ENCODE measurements at regions not wholly inside any gene's neighbourhood (a gene's known extent, or its start where the extent isn't known, plus 50 kb on each side); places are given as distances from the start of the nearest gene placed in this dataset.

GRCh38 chr5:4339949-4340348 is 744.3 kb downstream of the IRX1 start:
- Histone ChIP-seq H3K9me2 (ENCODE audit: insufficient read depth, low read length) (no peaks in the 10 kb centered on the region), H3K9me3 (ENCODE audit: low read length) (no peaks in the 10 kb centered on the region), H3K27ac (ENCODE audit: low read depth, low read length, poor library complexity, severe bottlenecking) (no peak overlapping the region), H3K4me2 (ENCODE audit: low read length) (no peak overlapping the region), H4K20me1 (ENCODE audit: insufficient read depth, low read length) (no peaks in the 10 kb centered on the region), H3K4me1 (ENCODE audit: insufficient read depth, low read length, poor library complexity, severe bottlenecking) (no peaks in the 10 kb centered on the region), H3K4me3 (ENCODE audit: low read depth, low read length, poor library complexity, severe bottlenecking) (no peak overlapping the region), H3K79me2 (ENCODE audit: insufficient read depth, low read depth, low read length) (no peaks in the 10 kb centered on the region), H2AFZ (ENCODE audit: low read length) (no peak overlapping the region), H3K36me3 (ENCODE audit: insufficient read depth, low read length) (no peaks in the 10 kb centered on the region)
- intact Hi-C loops (cut with micrococcal nuclease; ENCODE audit: unreplicated experiment), result no loop called here
- BruUV-seq (replicated peaks), result no TSS peak
- DNase-seq (ENCODE audit: low spot score), result no peak
- TF ChIP-seq CTCF (conservative IDR thresholded peaks at IDR 0.05; ENCODE audit: low read length) (no peak), EZH2phosphoT487 (IDR thresholded peaks at IDR 0.05; ENCODE audit: borderline replicate concordance, low read depth, low read length) (no peak)
- CTCF ChIA-PET (ENCODE audit: unreplicated experiment), result no interaction called here
- POLR2A ChIA-PET, result interaction anchor here (1.5 kb wide), 1 partner anchor 8 kb away, joined by 3 read pairs; no protein-coding TSS in a partner anchor

- no peaks in the 10 kb centered on the region for H3K4me1 ChIP-seq (ENCODE audit: insufficient read depth, low read length, poor library complexity, severe bottlenecking)
- POLR2A ChIA-PET, result no interaction called here
- TF ChIP-seq CTCF (conservative IDR thresholded peaks at IDR 0.05; ENCODE audit: low read length) (no peak), EZH2phosphoT487 (IDR thresholded peaks at IDR 0.05; ENCODE audit: borderline replicate concordance, low read depth, low read length) (no peak)
- intact Hi-C loops (cut with micrococcal nuclease; ENCODE audit: unreplicated experiment), result no loop called here
- no peaks in the 10 kb centered on the region for H3K79me2 ChIP-seq (ENCODE audit: insufficient read depth, low read depth, low read length)
- H3K9me2 ChIP-seq (ENCODE audit: insufficient read depth, low read length), result no peaks in the 10 kb centered on the region
- no peak overlapping the region for H2AFZ ChIP-seq (ENCODE audit: low read length)
- no peaks in the 10 kb centered on the region for H4K20me1 ChIP-seq (ENCODE audit: insufficient read depth, low read length)
- H3K36me3 ChIP-seq (ENCODE audit: insufficient read depth, low read length), result no peaks in the 10 kb centered on the region
- no peak for DNase-seq (ENCODE audit: low spot score)
- no peak overlapping the region for H3K4me3 ChIP-seq (ENCODE audit: low read depth, low read length, poor library complexity, severe bottlenecking)
- no peak overlapping the region for H3K4me2 ChIP-seq (ENCODE audit: low read length)
- no TSS peak for BruUV-seq (replicated peaks)
- no peak overlapping the region for H3K27ac ChIP-seq (ENCODE audit: low read depth, low read length, poor library complexity, severe bottlenecking)
- CTCF ChIA-PET (ENCODE audit: unreplicated experiment), result no interaction called here
- H3K9me3 ChIP-seq (ENCODE audit: low read length), result no peaks in the 10 kb centered on the region
Measured at GRCh38 chr5:4345850-4346249, 750.2 kb downstream of the IRX1 start.

- Histone ChIP-seq H3K36me3 (ENCODE audit: insufficient read depth, low read length) (no peaks in the 10 kb centered on the region), H3K4me1 (ENCODE audit: insufficient read depth, low read length, poor library complexity, severe bottlenecking) (no peaks in the 10 kb centered on the region), H3K4me3 (ENCODE audit: low read depth, low read length, poor library complexity, severe bottlenecking) (no peak overlapping the region), H3K9me2 (ENCODE audit: insufficient read depth, low read length) (no peaks in the 10 kb centered on the region), H3K9me3 (ENCODE audit: low read length) (no peaks in the 10 kb centered on the region), H4K20me1 (ENCODE audit: insufficient read depth, low read length) (no peaks in the 10 kb centered on the region), H3K79me2 (ENCODE audit: insufficient read depth, low read depth, low read length) (no peaks in the 10 kb centered on the region), H2AFZ (ENCODE audit: low read length) (no peak overlapping the region), H3K27ac (ENCODE audit: low read depth, low read length, poor library complexity, severe bottlenecking) (no peak overlapping the region), H3K4me2 (ENCODE audit: low read length) (no peak overlapping the region)
- ChIA-PET CTCF (ENCODE audit: unreplicated experiment) (no interaction called here), POLR2A (no interaction called here)
- intact Hi-C loops (cut with micrococcal nuclease; ENCODE audit: unreplicated experiment), result no loop called here
- DNase-seq (ENCODE audit: low spot score), result no peak
- BruUV-seq (replicated peaks), result no TSS peak
- TF ChIP-seq EZH2phosphoT487 (IDR thresholded peaks at IDR 0.05; ENCODE audit: borderline replicate concordance, low read depth, low read length) (no peak), CTCF (conservative IDR thresholded peaks at IDR 0.05; ENCODE audit: low read length) (no peak)
Measured at GRCh38 chr5:4348423-4348822, 752.8 kb downstream of the IRX1 start.

All from OCI-LY7 (cell line).